Mesothelial cell of epicardium (in vitro differentiated cells): ENCODE measurements at regions not wholly inside any gene's neighbourhood (a gene's known extent, or its start where the extent isn't known, plus 50 kb on each side); places are given as distances from the start of the nearest gene placed in this dataset.
A peak's percentile ranks its signal among the peaks of the same experiment; 100 is the strongest.

ENCODE experiments used
- DNase-seq, 2 experiments: peaks; one replicate each; pipeline ENCODE4 v3.0.0; 2021; ENCODE audit warnings: low spot score in 2 of 2; ENCODE audit not compliant: unreplicated experiment in 2 of 2
- H3K27ac Mint-ChIP-seq: 2 replicates; pipeline ENCODE4 v1.8.0; 2021; ENCODE audit warnings: mixed read lengths
- H3K27me3 Mint-ChIP-seq: 2 replicates; pipeline ENCODE4 v1.8.0; 2021; ENCODE audit warnings: low read depth, mixed read lengths
- H3K36me3 Mint-ChIP-seq: 2 replicates; pipeline ENCODE4 v1.8.0; 2021; ENCODE audit warnings: mixed read lengths
- H3K4me1 Mint-ChIP-seq: 2 replicates; pipeline ENCODE4 v1.8.0; 2021; ENCODE audit warnings: mixed read lengths
- H3K4me3 Mint-ChIP-seq: 2 replicates; pipeline ENCODE4 v1.8.0; 2021; ENCODE audit warnings: mild to moderate bottlenecking, moderate library complexity, mixed read lengths
- H3K9me3 Mint-ChIP-seq: 2 replicates; pipeline ENCODE4 v1.8.0; 2021; ENCODE audit warnings: mixed read lengths
- TF ChIP-seq, protein P1 (sequence below): fragments of 200-600 bp; sonication (generic); IDR thresholded peaks from one replicate; pipeline ENCODE4 v1.5.0; 2021; ENCODE audit warnings: antibody characterized with exemption; ENCODE audit not compliant: unreplicated experiment

DNA sequence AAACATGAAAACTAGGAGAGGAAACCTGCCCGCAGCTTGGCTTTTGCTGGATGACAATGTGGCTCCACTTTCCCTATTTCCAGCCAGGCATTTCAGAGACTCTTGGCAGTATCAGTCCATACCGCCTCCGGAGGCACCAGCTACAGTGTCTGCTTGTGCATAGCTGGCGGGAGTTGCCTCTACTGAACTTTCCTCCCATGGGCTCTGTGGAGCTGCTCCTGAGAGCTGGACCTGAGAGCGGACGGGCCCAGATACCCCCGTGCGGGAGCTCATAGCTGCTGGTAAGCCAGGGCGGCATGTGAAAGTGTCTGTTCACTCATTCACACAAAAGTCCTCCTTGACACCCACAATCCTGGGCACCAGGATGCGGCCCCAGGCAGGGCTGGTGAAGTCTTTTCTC, 130.3 kb upstream of the PMEPA1 start:
- H3K27me3 Mint-ChIP-seq: no peaks in the 10 kb centered on the region
- no peaks in the 10 kb centered on the region for H3K9me3 Mint-ChIP-seq
- no peak for DNase-seq
- H3K4me3 Mint-ChIP-seq: no peak overlapping the region
- H3K27ac Mint-ChIP-seq: no peak overlapping the region
- H3K36me3 Mint-ChIP-seq: no peaks in the 10 kb centered on the region
- TF ChIP-seq, protein P1, sequence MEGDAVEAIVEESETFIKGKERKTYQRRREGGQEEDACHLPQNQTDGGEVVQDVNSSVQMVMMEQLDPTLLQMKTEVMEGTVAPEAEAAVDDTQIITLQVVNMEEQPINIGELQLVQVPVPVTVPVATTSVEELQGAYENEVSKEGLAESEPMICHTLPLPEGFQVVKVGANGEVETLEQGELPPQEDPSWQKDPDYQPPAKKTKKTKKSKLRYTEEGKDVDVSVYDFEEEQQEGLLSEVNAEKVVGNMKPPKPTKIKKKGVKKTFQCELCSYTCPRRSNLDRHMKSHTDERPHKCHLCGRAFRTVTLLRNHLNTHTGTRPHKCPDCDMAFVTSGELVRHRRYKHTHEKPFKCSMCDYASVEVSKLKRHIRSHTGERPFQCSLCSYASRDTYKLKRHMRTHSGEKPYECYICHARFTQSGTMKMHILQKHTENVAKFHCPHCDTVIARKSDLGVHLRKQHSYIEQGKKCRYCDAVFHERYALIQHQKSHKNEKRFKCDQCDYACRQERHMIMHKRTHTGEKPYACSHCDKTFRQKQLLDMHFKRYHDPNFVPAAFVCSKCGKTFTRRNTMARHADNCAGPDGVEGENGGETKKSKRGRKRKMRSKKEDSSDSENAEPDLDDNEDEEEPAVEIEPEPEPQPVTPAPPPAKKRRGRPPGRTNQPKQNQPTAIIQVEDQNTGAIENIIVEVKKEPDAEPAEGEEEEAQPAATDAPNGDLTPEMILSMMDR: no peak
- peaks cover 33% of the 10 kb centered on the region for H3K4me1 Mint-ChIP-seq

DNA sequence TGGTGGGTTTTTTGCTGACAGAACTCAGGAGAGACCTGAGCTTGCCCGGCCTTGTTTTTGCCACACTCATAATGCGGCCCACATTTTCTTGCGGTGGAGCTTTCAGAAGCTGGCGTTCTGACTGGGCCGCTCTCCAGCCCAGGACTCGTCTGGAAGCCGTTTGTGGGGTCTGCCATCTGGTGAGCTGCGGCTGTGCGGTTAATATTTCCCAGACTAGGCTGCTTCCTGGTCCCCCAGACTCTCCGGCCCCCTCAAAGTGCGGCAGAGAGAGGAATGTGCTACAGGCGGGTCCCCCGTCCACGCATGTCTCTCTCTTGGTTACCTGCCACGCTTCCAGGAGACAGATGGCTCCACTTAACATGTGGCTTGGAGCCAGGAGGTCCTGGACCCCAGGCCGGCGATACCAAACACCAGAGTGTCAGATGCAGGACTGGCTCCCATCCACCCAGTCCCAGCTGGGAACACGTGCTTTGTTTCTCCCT, 128.9 kb upstream of the PMEPA1 start:
- Mint-ChIP-seq H3K36me3 (no peaks in the 10 kb centered on the region), H3K27me3 (no peaks in the 10 kb centered on the region), H3K27ac (peak overlapping the region; percentile 2), H3K4me1 (peaks cover 36% of the 10 kb centered on the region), H3K4me3 (no peak overlapping the region), H3K9me3 (no peaks in the 10 kb centered on the region)
- DNase-seq: peak in 1 of 2 experiments; percentile 57
- TF ChIP-seq, protein P1: no peak

DNA sequence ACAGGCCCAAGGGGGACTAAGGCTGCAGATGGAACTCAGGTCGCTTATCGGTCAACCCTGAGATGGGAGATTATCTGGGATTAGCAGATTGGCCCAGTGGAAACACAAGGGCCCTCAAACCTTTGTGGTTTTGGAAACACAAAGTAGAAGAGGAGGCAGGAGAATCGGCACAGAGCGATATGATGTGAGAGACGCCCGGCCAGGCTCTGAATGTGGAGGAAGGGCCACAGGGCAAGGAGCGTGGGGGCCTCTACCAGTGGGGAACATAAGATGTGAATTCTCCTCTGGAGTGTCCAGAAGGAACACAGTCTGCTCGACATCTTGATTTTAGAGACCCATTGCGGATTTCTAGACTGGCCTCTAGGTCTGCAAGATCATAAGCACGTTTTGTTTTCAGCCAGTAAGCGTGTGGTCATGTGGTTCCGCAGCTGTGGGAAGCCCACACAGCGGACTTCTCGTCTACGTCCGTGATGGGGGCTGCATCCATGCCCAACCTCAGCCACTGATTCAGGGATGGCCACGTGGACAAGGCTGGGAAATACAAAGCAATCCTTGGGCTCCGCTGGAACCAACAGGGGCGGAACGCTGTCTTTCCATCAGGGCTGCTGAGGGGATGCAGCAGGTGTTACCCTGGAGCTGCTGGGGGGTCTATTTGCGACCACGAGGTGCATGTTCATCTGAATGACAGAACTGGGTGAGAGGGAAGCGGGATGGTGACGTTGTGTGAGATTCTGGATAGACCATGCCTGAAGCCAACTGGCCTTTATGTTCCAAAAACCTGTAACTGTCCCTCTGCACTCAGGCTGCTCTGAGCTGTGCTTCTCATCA, 127.6 kb upstream of the PMEPA1 start:
- Mint-ChIP-seq H3K4me3 (no peak overlapping the region), H3K27ac (no peak overlapping the region), H3K36me3 (no peaks in the 10 kb centered on the region), H3K27me3 (peaks cover 4% of the 10 kb centered on the region), H3K4me1 (peaks cover 36% of the 10 kb centered on the region), H3K9me3 (no peaks in the 10 kb centered on the region)
- no peak for DNase-seq
- TF ChIP-seq, protein P1: no peak

DNA sequence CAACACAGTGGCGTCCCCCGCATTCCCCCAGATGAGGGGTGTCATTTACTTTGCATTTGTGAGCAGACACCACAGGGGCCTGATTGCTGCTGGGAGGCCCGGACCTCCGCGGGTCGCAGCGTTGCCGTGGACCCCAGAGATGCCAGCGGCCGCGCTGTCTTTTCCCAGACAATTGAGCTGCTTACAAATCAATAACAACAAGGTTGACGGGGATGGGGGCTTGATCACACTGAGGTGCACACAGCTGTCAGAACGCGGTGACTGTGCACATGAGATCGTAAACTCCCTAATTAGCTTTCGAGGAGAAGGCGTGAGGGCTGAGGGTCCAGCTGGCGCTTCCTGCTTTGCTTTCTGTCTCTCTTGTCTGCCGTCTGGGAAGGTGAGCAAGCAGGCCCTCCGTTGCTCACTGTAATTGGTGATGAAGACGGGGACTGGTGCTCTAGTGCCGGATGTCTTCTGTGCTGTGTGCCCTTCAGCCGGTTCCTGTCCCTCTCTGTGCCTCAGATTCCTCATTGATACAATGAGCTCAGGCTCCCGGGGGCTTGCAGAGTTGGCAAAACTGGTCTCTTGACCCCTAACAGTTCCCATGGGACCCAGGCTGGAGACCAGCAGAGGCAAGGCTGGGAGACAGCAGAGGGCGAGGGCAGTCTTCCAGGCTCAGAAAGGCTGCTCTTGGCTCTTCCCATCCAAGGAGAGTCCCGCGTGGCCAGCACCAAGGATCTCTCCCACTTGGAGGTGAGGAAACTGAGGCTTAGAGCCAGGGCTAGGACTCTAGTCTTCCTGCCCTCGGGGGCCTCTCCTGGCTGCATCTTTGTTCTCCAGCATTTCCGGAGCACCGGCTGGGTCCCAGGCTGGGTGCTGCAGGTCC, 126.0 kb upstream of the PMEPA1 start:
- Mint-ChIP-seq H3K9me3 (no peaks in the 10 kb centered on the region), H3K27me3 (peaks cover 4% of the 10 kb centered on the region), H3K36me3 (no peaks in the 10 kb centered on the region), H3K27ac (no peak overlapping the region), H3K4me3 (no peak overlapping the region), H3K4me1 (peaks cover 36% of the 10 kb centered on the region)
- TF ChIP-seq, protein P1: no peak
- no peak for DNase-seq

DNA sequence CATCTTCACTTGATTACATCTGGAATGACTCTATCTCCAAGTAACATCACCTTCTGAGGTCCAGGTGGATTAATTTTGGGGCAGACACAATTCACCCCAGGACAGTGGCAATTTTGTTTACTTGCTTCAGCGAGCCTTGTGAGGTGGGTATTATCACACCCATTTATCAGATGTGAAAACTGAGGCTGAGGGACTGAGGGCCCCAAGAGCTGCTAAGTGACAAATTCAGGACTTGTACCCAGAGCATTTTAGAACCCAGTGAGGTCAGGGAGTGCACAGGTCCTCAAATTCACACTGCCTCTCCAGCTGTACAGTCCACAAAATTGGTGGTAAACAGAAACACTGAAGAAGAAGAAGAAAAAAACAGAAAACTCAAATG, 125.2 kb upstream of the PMEPA1 start:
- H3K9me3 Mint-ChIP-seq: no peaks in the 10 kb centered on the region
- peaks cover 36% of the 10 kb centered on the region for H3K4me1 Mint-ChIP-seq
- no peaks in the 10 kb centered on the region for H3K36me3 Mint-ChIP-seq
- H3K4me3 Mint-ChIP-seq: no peak overlapping the region
- no peak overlapping the region for H3K27ac Mint-ChIP-seq
- DNase-seq: no peak
- peaks cover 4% of the 10 kb centered on the region for H3K27me3 Mint-ChIP-seq
- TF ChIP-seq, protein P1: no peak
